Common myeloid progenitor, CD34-positive (primary cell): ENCODE measurements at regions not wholly inside any gene's neighbourhood (a gene's known extent, or its start where the extent isn't known, plus 50 kb on each side); places are given as distances from the start of the nearest gene placed in this dataset.
A peak's percentile ranks its signal among the peaks of the same experiment; 100 is the strongest.

ENCODE experiments used
- CTCF ChIA-PET: fragments of 350-600 bp; sonication (Branson Sonifier 250); formaldehyde crosslinking; loops from one replicate; lab custom pipeline; 2021; ENCODE audit warnings: antibody characterized with exemption; lab: Charles Lee
- POLR2A ChIA-PET: fragments of 350-600 bp; sonication (Branson Sonifier 250); formaldehyde crosslinking; loops from one replicate; lab custom pipeline; 2021; ENCODE audit warnings: antibody characterized with exemption; lab: Charles Lee
- DNase-seq, 3 donors: peaks; one replicate each; pipeline versions ENCODE4 v3.0.0 to v3.0.0-alpha.2; 2013
- H3K27ac ChIP-seq, 2 experiments: 1 replicate in 1 of 2; 2 replicates in 1 of 2; pipeline ENCODE4 v1.7.0; 2013; ENCODE audit warnings: inconsistent platforms in 2 of 2, low read length in 2 of 2, mild to moderate bottlenecking in 2 of 2, low read depth in 1 of 2, moderate library complexity in 1 of 2; ENCODE audit not compliant: severe bottlenecking in 2 of 2, insufficient read depth in 1 of 2, poor library complexity in 1 of 2
- H3K27me3 ChIP-seq, 5 experiments: replicated peaks in 2 of 5; 1 replicate in 3 of 5; 2 replicates in 2 of 5; pipeline versions ENCODE4 v1.6.1 to v1.7.0; 2013; ENCODE audit warnings: low read length in 4 of 5, mild to moderate bottlenecking in 2 of 5, moderate library complexity in 2 of 5, inconsistent platforms in 1 of 5; ENCODE audit not compliant: insufficient read depth in 5 of 5, control insufficient read depth in 4 of 5
- H3K36me3 ChIP-seq, 4 experiments: 1 replicate in 2 of 4; 2 replicates in 2 of 4; pipeline versions ENCODE4 v1.6.1 to v1.7.0; 2013; ENCODE audit warnings: low read length in 3 of 4, control low read depth in 1 of 4, mild to moderate bottlenecking in 1 of 4; ENCODE audit not compliant: control insufficient read depth in 4 of 4, insufficient read depth in 4 of 4
- H3K4me1 ChIP-seq, 4 experiments: 1 replicate in 3 of 4; 2 replicates in 1 of 4; pipeline versions ENCODE4 v1.6.1 to v1.7.1; 2013; ENCODE audit warnings: low read length in 3 of 4, mild to moderate bottlenecking in 3 of 4, control low read depth in 1 of 4, inconsistent platforms in 1 of 4, moderate library complexity in 1 of 4; ENCODE audit not compliant: control insufficient read depth in 4 of 4, insufficient read depth in 4 of 4; ENCODE audit errors: control extremely low read depth in 1 of 4
- H3K4me3 ChIP-seq, 7 experiments: 1 replicate in 4 of 7; 2 replicates in 3 of 7; pipeline versions ENCODE4 v1.5.1 to v1.7.0; 2013; ENCODE audit warnings: mild to moderate bottlenecking in 7 of 7, low read length in 6 of 7, moderate library complexity in 6 of 7, inconsistent platforms in 2 of 7, low read depth in 2 of 7, control low read depth in 1 of 7; ENCODE audit not compliant: insufficient read depth in 4 of 7, control insufficient read depth in 1 of 7; ENCODE audit errors: extremely low read depth in 1 of 7
- H3K9me3 ChIP-seq, 5 experiments: 1 replicate in 4 of 5; 2 replicates in 1 of 5; pipeline versions ENCODE4 v1.6.1 to v1.7.1; 2013; ENCODE audit warnings: low read length in 4 of 5, mild to moderate bottlenecking in 2 of 5, inconsistent platforms in 1 of 5, low read depth in 1 of 5, moderate library complexity in 1 of 5; ENCODE audit not compliant: control insufficient read depth in 4 of 5, insufficient read depth in 2 of 5; ENCODE audit errors: control extremely low read depth in 1 of 5
- WGBS: methylation state at CpG from one replicate; pipeline ENCODE4 v1.1.5; 2013; ENCODE audit not compliant: insufficient coverage; 5-methylcytosine and 5-hydroxymethylcytosine counted together

GRCh38 chr2:181745796-181746540, 65.7 kb upstream of the NEUROD1 start:
- POLR2A ChIA-PET: no interaction called here
- no CpG with 5 or more reads among the region's 3 CpGs for WGBS
- no peak for DNase-seq
- Histone ChIP-seq H3K4me3 (no peak overlapping the region), H3K27ac (no peak overlapping the region), H3K9me3 (no peaks in the 10 kb centered on the region), H3K4me1 (no peaks in the 10 kb centered on the region), H3K36me3 (no peaks in the 10 kb centered on the region), H3K27me3 (no peaks in the 10 kb centered on the region)
- CTCF ChIA-PET: interaction anchor here (1.2 to 4.0 kb wide), 6 partner anchors 13 to 161 kb away, joined by 3 to 17 read pairs (median 4); no protein-coding TSS in a partner anchor

GRCh38 chr2:181746844-181747243, 66.5 kb upstream of the NEUROD1 start:
- no peak for DNase-seq
- H3K4me1 ChIP-seq: no peaks in the 10 kb centered on the region
- ChIA-PET POLR2A (no interaction called here), CTCF (interaction anchor here (1.2 to 4.0 kb wide), 3 partner anchors 41 to 156 kb away, joined by 3 to 17 read pairs (median 3); no protein-coding TSS in a partner anchor)
- H3K27ac ChIP-seq: no peak overlapping the region
- no peaks in the 10 kb centered on the region for H3K9me3 ChIP-seq
- no peaks in the 10 kb centered on the region for H3K36me3 ChIP-seq
- WGBS: no CpG with 5 or more reads among the region's 2 CpGs
- no peak overlapping the region for H3K4me3 ChIP-seq
- no peaks in the 10 kb centered on the region for H3K27me3 ChIP-seq

DNA sequence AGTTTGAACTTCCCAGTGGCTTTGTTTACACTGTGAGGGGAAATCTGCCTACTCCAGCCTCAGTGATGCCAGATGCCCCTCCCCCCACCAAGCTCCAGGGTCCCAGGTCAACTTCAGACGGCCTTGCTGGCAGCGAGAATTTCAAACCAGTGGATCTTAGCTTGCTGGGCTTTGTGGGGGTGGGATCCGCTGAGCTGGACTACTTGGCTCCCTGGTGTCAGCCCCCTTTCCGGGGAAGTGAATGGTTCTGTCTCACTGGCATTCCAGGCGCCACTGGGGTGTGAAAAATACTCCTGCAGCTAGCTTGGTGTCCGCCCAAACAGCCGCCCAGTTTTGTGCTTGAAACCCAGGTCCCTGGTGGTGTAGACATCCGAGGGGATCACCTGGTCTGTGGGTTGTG, 70.0 kb upstream of the NEUROD1 start:
- Histone ChIP-seq H3K4me1 (peaks cover 0 to 2% (median 0%) of the 10 kb centered on the region in 4 experiments), H3K9me3 (no peaks in the 10 kb centered on the region), H3K27ac (no peak overlapping the region), H3K36me3 (no peaks in the 10 kb centered on the region), H3K27me3 (no peaks in the 10 kb centered on the region), H3K4me3 (no peak overlapping the region)
- WGBS: 94% methylated on average over 3 of the region's 8 CpGs
- CTCF ChIA-PET: interaction anchor here (1.0 to 2.8 kb wide), 3 partner anchors 8 to 154 kb away, joined by 3 to 13 read pairs (median 3); no protein-coding TSS in a partner anchor
- no peak for DNase-seq
- POLR2A ChIA-PET: no interaction called here

GRCh38 chr2:181751266-181752030, 71.1 kb upstream of the NEUROD1 start:
- POLR2A ChIA-PET: no interaction called here
- Histone ChIP-seq H3K9me3 (no peaks in the 10 kb centered on the region), H3K27ac (no peak overlapping the region), H3K4me3 (no peak overlapping the region), H3K36me3 (no peaks in the 10 kb centered on the region), H3K27me3 (no peaks in the 10 kb centered on the region), H3K4me1 (peaks cover 0 to 2% (median 0%) of the 10 kb centered on the region in 4 experiments)
- CTCF ChIA-PET: interaction anchor here (0.8 to 2.8 kb wide), 3 partner anchors 11 to 152 kb away, joined by 3 to 13 read pairs (median 3); no protein-coding TSS in a partner anchor
- DNase-seq: no peak
- 100% methylated on average over 5 of the region's 6 CpGs for WGBS

DNA sequence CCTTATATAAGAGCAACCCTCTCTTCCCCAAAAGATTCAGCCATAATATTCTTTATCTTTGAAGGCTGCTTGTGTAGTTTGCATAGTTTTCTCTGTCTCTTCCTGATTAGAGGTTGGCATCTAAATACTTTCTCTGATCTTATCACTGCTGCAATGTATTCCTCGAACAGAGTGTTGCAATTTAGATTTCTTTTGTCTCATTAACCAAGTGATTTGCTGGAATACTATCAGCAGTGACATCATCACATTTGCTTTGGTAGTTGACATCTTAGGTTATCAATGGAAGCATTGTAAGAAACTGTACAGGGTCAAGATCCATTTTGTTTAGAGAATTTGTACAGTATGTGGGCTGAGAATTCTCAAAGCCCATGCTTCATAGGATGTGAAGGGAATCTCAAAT, 72.0 kb upstream of the NEUROD1 start:
- DNase-seq: peak in 2 of 3 donors; percentile 20 to 45
- H3K27me3 ChIP-seq: no peaks in the 10 kb centered on the region
- ChIA-PET POLR2A (no interaction called here), CTCF (interaction anchor here (0.9 kb wide), 1 partner anchor 67 kb away, joined by 3 read pairs; no protein-coding TSS in a partner anchor)
- H3K9me3 ChIP-seq: no peaks in the 10 kb centered on the region
- no peaks in the 10 kb centered on the region for H3K36me3 ChIP-seq
- peaks cover 0 to 2% (median 0%) of the 10 kb centered on the region in 4 experiments for H3K4me1 ChIP-seq
- no peak overlapping the region for H3K4me3 ChIP-seq
- WGBS: 60% methylated on average over 1 of the region's 1 CpG
- H3K27ac ChIP-seq: no peak overlapping the region

- no peaks in the 10 kb centered on the region for H3K36me3 ChIP-seq
- H3K4me3 ChIP-seq: no peak overlapping the region
- ChIA-PET CTCF (interaction anchor here (0.8 to 1.5 kb wide), 4 partner anchors 11 to 150 kb away, joined by 3 to 5 read pairs (median 4); no protein-coding TSS in a partner anchor), POLR2A (no interaction called here)
- WGBS: 98% methylated on average over 4 of the region's 4 CpGs
- peaks cover 0 to 2% (median 0%) of the 10 kb centered on the region in 4 experiments for H3K4me1 ChIP-seq
- no peaks in the 10 kb centered on the region for H3K27me3 ChIP-seq
- H3K27ac ChIP-seq: no peak overlapping the region
- no peaks in the 10 kb centered on the region for H3K9me3 ChIP-seq
- DNase-seq: no peak
These were observed 73.4 kb upstream of the NEUROD1 start for GRCh38 chr2:181753686-181754085.
